GM18511 (cell line): ENCODE measurements at regions not wholly inside any gene's neighbourhood (a gene's known extent, or its start where the extent isn't known, plus 50 kb on each side); places are given as distances from the start of the nearest gene placed in this dataset.
"Not testable (repeated sequence)": the region's sequence is repeated elsewhere in the genome, so short reads cannot be mapped to it uniquely, and the experiment has no call there.

ENCODE experiments used
- ATAC-seq: cut with Tn5 transposase; IDR thresholded peaks from one replicate; pipeline ENCODE4 v1.9.1; 2021; ENCODE audit warnings: mild to moderate bottlenecking, moderate library complexity; ENCODE audit not compliant: unreplicated experiment

DNA sequence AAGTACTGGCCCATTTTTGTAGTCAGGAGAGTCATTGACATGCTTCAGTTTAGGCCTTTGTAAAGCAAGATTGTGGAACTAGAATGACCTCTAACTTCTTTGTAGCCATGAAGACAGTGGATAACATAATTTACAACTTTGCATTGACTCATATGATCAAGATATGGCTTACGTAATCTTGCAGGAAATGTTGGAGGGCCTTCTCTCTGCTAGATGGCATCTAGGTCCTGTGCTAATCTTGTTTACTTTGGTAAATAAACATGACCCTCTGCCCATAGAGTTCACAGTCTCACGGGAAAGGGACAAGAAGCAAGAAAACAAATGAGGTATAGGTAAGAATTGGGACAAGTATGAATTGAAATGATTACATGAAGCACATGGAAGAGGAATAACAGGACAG lies 355.2 kb upstream of the ARID1B start:
- ATAC-seq, result no peak

- not testable (repeated sequence) for ATAC-seq
Measured at GRCh38 chr6:156421301-156421700, 355.9 kb upstream of the ARID1B start.

DNA sequence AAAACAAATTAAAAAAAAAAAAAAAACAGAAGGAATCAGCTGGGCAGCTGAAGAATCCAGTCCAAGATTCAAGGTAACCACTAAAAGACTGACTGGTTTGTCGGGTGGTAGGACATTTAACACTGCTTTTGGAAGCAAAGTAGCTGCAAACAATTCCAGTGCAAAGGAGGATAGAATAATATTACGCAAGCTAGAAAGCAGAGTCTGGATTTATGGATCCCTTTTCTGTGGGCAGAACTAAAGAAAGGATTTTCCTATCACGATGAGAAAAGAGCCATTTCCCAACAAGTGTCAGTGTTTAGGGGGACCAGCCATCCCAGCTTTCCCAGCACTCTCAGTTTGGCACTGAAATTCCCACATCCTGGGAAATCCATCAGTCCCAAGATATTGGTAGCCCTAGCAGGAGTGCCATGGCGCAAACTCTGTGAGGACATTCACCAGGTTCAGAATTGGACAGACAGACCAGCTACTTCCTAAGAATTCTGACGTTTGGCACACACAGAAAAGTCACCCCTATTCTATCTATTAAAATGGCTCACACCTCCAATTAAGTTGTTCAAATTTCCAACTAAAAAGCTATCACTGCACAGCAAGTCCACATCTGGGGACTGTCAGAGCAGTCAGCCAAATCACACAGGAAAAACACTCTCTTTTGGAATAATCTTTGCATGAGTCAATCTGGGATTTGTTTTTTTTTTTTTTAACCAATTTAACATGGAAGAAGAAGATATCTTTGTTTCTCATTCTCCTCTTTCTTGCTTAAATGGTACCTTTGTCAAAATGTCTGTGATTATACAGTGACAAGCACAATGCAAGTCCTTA lies 356.8 kb upstream of the ARID1B start:
- no peak for ATAC-seq

GRCh38 chr6:156419594-156419993 lies 357.6 kb upstream of the ARID1B start:
- no peak for ATAC-seq

DNA sequence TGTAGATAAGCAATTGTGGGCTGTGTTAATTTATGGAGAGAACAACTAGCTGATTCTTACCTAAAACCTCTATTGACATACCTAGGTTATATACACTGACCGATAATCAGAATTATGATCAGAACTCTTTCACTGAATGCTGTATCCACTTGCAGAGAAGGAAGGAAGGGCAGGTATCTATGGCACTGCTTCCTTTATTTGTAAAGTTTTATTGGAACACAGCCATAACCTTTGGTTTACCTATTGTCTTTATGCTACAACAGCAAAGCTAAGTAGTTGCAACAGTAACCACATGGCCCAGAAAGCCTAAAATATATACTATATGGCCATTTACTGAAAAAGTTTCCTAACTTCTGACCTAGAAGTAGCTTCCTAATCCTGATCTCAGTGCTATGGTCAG lies 358.9 kb upstream of the ARID1B start:
- no peak for ATAC-seq

- ATAC-seq, result no peak
Measured at GRCh38 chr6:156416391-156416790, 360.8 kb upstream of the ARID1B start.

- ATAC-seq, result no peak
Measured at GRCh38 chr6:156413154-156413553, 364.0 kb upstream of the ARID1B start.

DNA sequence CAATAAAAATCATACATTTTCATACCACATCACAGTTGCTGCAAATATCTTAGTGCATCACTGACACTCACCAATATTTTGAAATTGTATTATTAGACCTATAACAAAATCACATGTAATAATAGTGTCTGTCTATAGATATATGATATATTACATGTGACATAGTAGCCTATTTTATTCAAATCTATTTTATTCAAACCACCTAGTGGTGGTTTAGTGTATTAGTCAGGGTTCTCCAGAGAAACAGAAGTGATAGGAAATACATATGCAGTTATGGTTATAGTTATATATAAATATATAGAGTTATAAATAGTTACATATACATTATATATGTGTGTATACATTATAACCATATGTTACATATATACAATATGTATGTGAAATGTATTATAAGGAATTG lies 366.5 kb upstream of the ARID1B start:
- ATAC-seq, result no peak

DNA sequence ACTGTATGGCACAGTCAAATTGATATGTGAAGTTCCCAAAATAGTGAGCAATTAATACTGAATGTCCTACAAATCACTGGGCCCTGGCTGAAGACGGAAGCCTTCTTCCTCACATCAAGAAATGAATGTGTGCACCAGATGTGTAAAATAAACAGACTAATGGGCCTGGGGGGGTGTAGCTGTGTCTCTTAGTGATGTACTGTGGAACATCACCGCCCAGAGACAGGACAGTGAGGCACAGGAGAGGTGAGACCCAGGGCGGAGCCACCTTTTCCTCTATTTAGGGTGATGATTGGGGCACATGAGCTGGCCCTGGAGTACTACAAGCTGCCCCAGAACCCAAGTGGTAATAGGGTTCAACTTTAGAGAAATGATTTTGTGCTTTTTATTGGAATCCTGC lies 368.5 kb upstream of the ARID1B start:
- ATAC-seq, result no peak

DNA sequence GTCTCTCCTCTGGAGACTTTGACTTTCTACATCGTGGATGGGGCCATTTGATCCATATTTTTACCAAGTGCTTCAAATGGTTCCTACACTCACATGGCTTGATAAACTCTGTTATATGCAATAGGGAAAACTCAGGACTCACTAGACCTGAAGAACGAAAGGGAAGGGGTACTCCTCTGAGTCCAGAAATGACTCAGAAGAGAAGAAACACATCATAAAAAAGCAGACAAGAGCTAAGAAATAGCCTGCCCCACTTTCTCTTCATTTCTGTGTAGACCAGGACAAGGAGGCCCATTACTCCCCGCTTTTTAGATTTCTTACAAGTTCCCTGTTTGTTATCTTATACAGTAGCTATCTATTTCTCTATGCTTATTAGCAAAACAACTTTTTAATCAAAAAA lies 369.8 kb upstream of the ARID1B start:
- ATAC-seq, result no peak

GRCh38 chr6:156406688-156407087 lies 370.5 kb upstream of the ARID1B start:
- no peak for ATAC-seq

- no peak for ATAC-seq
Measured at GRCh38 chr6:156406099-156406498, 371.1 kb upstream of the ARID1B start.

- no peak for ATAC-seq
Measured at GRCh38 chr6:156402628-156403027, 374.6 kb upstream of the ARID1B start.

DNA sequence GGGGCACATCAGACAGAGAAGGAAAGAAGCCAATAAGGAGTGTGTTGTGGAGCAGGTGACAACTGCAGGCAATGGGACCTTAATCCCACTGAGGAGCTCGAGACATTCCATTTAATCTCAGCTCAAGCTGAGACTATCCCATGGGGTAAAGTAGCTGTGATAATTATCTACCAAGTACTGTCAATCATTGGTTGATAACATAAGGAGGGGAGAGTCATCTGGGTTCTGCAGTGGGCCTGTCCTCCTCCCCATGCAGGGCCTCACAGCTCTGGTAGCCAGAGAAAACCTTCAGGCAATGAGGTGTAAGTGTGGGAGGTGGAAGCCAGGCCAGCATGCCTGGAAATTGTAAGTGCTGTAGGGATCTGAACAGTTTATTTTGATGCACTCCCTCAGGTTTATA lies 375.0 kb upstream of the ARID1B start:
- ATAC-seq, result no peak

- no peak for ATAC-seq
Measured at GRCh38 chr6:156400487-156400886, 376.7 kb upstream of the ARID1B start.

- ATAC-seq, result no peak
Measured at GRCh38 chr6:156398966-156399365, 378.2 kb upstream of the ARID1B start.

DNA sequence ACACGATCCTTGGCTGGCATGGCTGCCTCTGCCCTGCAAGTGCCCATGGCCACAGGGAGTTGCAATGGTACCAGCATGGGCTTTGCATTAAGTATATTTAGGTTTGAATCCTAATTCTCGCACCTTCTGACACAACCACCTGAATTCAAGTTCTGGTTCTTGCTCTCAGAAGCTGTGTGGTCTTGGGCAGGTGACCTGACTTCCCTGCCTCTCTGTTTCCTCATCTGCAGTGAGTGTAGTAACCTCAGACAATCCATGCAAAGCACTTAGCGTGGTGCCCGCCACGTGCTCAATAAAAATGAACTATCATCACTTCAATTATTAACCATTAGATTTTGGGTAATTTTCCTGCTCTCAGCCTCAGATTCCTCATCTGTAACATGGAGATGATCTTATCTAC lies 378.8 kb upstream of the ARID1B start:
- no peak for ATAC-seq

GRCh38 chr6:156396791-156397418 lies 380.3 kb upstream of the ARID1B start:
- no peak for ATAC-seq

GRCh38 chr6:156396068-156396771 lies 381.0 kb upstream of the ARID1B start:
- ATAC-seq, result peak; percentile 70

- peak; percentile 48 for ATAC-seq
Measured at GRCh38 chr6:156395276-156395675, 381.9 kb upstream of the ARID1B start.

GRCh38 chr6:156392648-156393047 lies 384.5 kb upstream of the ARID1B start:
- ATAC-seq, result no peak

- no peak for ATAC-seq
Measured at GRCh38 chr6:156391977-156392376, 385.2 kb upstream of the ARID1B start.
